CD4-positive, alpha-beta memory T cell (primary cell): ENCODE measurements at regions not wholly inside any gene's neighbourhood (a gene's known extent, or its start where the extent isn't known, plus 50 kb on each side); places are given as distances from the start of the nearest gene placed in this dataset.

Source experiments
- CTCF ChIA-PET: fragments of 350-600 bp; sonication (Branson Sonifier 250); formaldehyde crosslinking; loops from one replicate; lab custom pipeline; 2021; ENCODE audit warnings: inconsistent platforms; ENCODE audit not compliant: partially characterized antibody; lab: Charles Lee
- POLR2A ChIA-PET: fragments of 350-600 bp; sonication (Branson Sonifier 250); formaldehyde crosslinking; loops from one replicate; lab custom pipeline; 2021; ENCODE audit not compliant: partially characterized antibody; lab: Charles Lee
- DNase-seq, 5 donors: peaks; one replicate each; pipeline versions ENCODE4 v3.0.0 to v3.0.0-alpha.2; 2020 to 2022; ENCODE audit warnings: mixed read lengths in 1 of 5
- H3K27ac ChIP-seq: one replicate; pipeline ENCODE4 v1.7.0; 2013; ENCODE audit warnings: low read depth, low read length
- H3K27me3 ChIP-seq: 2 replicates; pipeline ENCODE4 v1.7.0; 2013; ENCODE audit warnings: mild to moderate bottlenecking, low read length, moderate library complexity; ENCODE audit not compliant: insufficient read depth
- H3K36me3 ChIP-seq: 2 replicates; pipeline ENCODE4 v1.7.0; 2013; ENCODE audit warnings: mild to moderate bottlenecking, low read length, moderate library complexity; ENCODE audit not compliant: insufficient read depth
- H3K4me1 ChIP-seq: 2 replicates; pipeline ENCODE4 v1.7.0; 2013; ENCODE audit warnings: mild to moderate bottlenecking, low read length, moderate library complexity; ENCODE audit not compliant: insufficient read depth
- H3K4me3 ChIP-seq, 2 donors: one replicate each; pipeline ENCODE4 v1.7.0; 2013; ENCODE audit warnings: low read length in 2 of 2, mild to moderate bottlenecking in 1 of 2
- H3K9me3 ChIP-seq, 2 donors: one replicate each; pipeline ENCODE4 v1.7.0; 2013; ENCODE audit warnings: low read length in 2 of 2, control low read depth in 1 of 2; ENCODE audit not compliant: control insufficient read depth in 1 of 2
- H3K27ac Mint-ChIP-seq, 7 donors: one replicate each; pipeline ENCODE4 v1.8.0; 2020 to 2021; ENCODE audit warnings: mixed read lengths in 7 of 7, mild to moderate bottlenecking in 6 of 7, inconsistent platforms in 3 of 7, moderate library complexity in 3 of 7
- H3K27me3 Mint-ChIP-seq, 2 donors: one replicate each; pipeline ENCODE4 v1.8.0; 2020 to 2021; ENCODE audit warnings: mixed read lengths in 2 of 2
- H3K36me3 Mint-ChIP-seq, 2 donors: one replicate each; pipeline ENCODE4 v1.8.0; 2020 to 2021; ENCODE audit warnings: mixed read lengths in 2 of 2, inconsistent platforms in 1 of 2, mild to moderate bottlenecking in 1 of 2
- H3K4me1 Mint-ChIP-seq, 4 donors: one replicate each; pipeline ENCODE4 v1.8.0; 2020 to 2021; ENCODE audit warnings: mixed read lengths in 4 of 4, mild to moderate bottlenecking in 1 of 4
- H3K4me3 Mint-ChIP-seq, 8 donors: one replicate each; pipeline ENCODE4 v1.8.0; 2020 to 2021; ENCODE audit warnings: mixed read lengths in 8 of 8, mild to moderate bottlenecking in 7 of 8, moderate library complexity in 6 of 8, inconsistent platforms in 3 of 8
- H3K9me3 Mint-ChIP-seq, 8 donors: one replicate each; pipeline ENCODE4 v1.8.0; 2020 to 2021; ENCODE audit warnings: mixed read lengths in 8 of 8, mild to moderate bottlenecking in 5 of 8, inconsistent platforms in 3 of 8, moderate library complexity in 1 of 8
- intact Hi-C: fragments of 100-400 bp; cut with micrococcal nuclease; formaldehyde crosslinking; loops from one replicate; pipeline ENCODE4 v1.15.1; 2023

GRCh38 chr2:47300609-47301276, 68.4 kb upstream of the EPCAM start:
- POLR2A ChIA-PET, result no interaction called here
- Histone ChIP-seq H3K27ac (no peak overlapping the region), H3K27me3 (no peaks in the 10 kb centered on the region), H3K4me1 (peaks cover 6% of the 10 kb centered on the region), H3K9me3 (no peaks in the 10 kb centered on the region), H3K4me3 (no peak overlapping the region), H3K36me3 (no peaks in the 10 kb centered on the region)
- CTCF ChIA-PET, result interaction anchor here (0.8 to 1.7 kb wide), 2 partner anchors 9 to 34 kb away, joined by 3 to 4 read pairs; no protein-coding TSS in a partner anchor
- Mint-ChIP-seq H3K36me3 (no peaks in the 10 kb centered on the region), H3K9me3 (peaks cover 0 to 2% (median 0%) of the 10 kb centered on the region in 8 donors), H3K27ac (no peak overlapping the region), H3K4me1 (peaks cover 6 to 13% (median 11%) of the 10 kb centered on the region in 4 donors), H3K27me3 (peaks cover 17 to 19% of the 10 kb centered on the region in 2 donors), H3K4me3 (peak overlapping the region in 1 of 8 donors; percentile 4)
- no peak for DNase-seq
- intact Hi-C loops, result no loop called here

DNA sequence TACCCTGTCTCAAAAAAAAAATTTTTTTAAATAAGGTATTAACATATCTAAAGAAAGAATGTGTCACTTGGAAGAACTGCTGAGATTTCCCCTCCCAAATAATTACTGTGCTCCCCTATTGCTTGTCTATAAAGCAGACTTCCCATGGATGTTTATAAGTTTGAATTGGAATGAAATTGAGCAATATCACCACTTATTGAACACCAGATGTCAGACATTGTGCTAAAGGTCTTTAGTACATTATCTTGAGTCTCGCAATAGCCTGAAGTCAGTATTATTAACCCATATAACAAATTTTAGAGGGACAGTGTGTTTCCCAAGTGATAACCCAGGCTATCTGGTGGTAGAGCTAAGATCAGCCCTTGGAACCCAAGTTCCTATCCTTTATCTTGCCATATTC, 69.0 kb upstream of the EPCAM start:
- peaks cover 6% of the 10 kb centered on the region for H3K4me1 ChIP-seq
- POLR2A ChIA-PET, result no interaction called here
- H3K27ac Mint-ChIP-seq, result no peak overlapping the region

DNA sequence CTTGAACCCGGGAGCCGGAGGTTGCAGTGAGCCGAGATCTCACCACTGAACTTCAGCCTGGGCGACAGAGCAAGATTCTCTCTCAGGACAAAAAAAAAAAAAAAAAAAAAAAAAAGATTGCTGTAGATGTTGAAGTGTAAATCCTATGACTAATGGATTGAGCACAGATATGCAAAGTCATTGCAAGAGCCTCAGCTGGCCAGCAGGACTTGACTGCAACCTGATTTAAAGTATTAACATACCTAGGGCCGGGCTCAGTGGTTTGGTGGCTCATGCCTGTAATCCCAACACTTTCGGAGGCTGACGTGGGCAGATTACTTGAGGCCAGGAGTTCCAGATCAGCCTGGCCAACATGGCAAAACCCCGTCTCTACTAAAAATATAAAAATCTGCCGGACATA, 69.6 kb upstream of the EPCAM start:
- H3K27ac Mint-ChIP-seq, result no peak overlapping the region
- CTCF ChIA-PET, result no interaction called here
- peaks cover 12 to 16% of the 10 kb centered on the region in 2 donors for H3K27me3 Mint-ChIP-seq
- Histone ChIP-seq H3K27me3 (no peaks in the 10 kb centered on the region), H3K27ac (no peak overlapping the region), H3K4me1 (peaks cover 6% of the 10 kb centered on the region), H3K9me3 (no peaks in the 10 kb centered on the region), H3K36me3 (no peaks in the 10 kb centered on the region), H3K4me3 (no peak overlapping the region)
- no peak for DNase-seq
- intact Hi-C loops, result no loop called here
- POLR2A ChIA-PET, result no interaction called here
- H3K36me3 Mint-ChIP-seq, result no peaks in the 10 kb centered on the region
- no peak overlapping the region for H3K4me3 Mint-ChIP-seq
- peaks cover 6 to 13% (median 11%) of the 10 kb centered on the region in 4 donors for H3K4me1 Mint-ChIP-seq
- H3K9me3 Mint-ChIP-seq, result no peaks in the 10 kb centered on the region

More for the DNA sequence above, 69.0 kb upstream of the EPCAM start:
- CTCF ChIA-PET, result interaction anchor here (1.7 kb wide), 1 partner anchor 8 kb away, joined by 4 read pairs; no protein-coding TSS in a partner anchor
- H3K4me3 ChIP-seq, result no peak overlapping the region
- no peak for DNase-seq
- Mint-ChIP-seq H3K9me3 (peaks cover 0 to under 1% (median 0%) of the 10 kb centered on the region in 8 donors), H3K36me3 (no peaks in the 10 kb centered on the region), H3K4me1 (peaks cover 6 to 13% (median 11%) of the 10 kb centered on the region in 4 donors), H3K27me3 (peaks cover 16 to 17% of the 10 kb centered on the region in 2 donors), H3K4me3 (no peak overlapping the region)
- H3K27me3 ChIP-seq, result no peaks in the 10 kb centered on the region
- intact Hi-C loops, result no loop called here
- H3K27ac ChIP-seq, result no peak overlapping the region
- no peaks in the 10 kb centered on the region for H3K9me3 ChIP-seq
- no peaks in the 10 kb centered on the region for H3K36me3 ChIP-seq

DNA sequence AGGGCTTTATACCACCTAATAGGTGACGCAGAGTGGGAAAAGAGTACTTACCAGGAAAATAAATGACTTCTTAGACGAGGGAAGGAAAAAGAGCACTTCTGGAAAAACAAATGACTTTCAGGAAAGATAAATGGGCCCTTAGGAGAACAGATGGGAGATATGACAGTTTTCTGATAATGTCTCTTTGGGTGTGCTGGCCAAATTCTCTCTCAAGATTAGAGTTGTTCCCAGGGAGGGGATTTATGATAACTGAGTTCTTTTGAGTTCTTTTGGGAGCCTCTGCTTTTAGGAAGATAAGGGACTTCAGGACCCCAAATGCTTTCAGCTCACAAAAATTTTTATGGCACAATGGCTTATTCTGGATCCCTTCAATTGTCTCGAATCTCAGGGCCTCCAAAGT, 70.3 kb upstream of the EPCAM start:
- no peak overlapping the region for H3K27ac ChIP-seq
- Mint-ChIP-seq H3K4me1 (peaks cover 6 to 13% (median 11%) of the 10 kb centered on the region in 4 donors), H3K36me3 (no peaks in the 10 kb centered on the region), H3K4me3 (no peak overlapping the region), H3K27me3 (peaks cover 12 to 19% of the 10 kb centered on the region in 2 donors), H3K9me3 (no peaks in the 10 kb centered on the region), H3K27ac (no peak overlapping the region)
- no peak overlapping the region for H3K4me3 ChIP-seq
- intact Hi-C loops, result no loop called here
- peaks cover 6% of the 10 kb centered on the region for H3K4me1 ChIP-seq
- ChIA-PET CTCF (no interaction called here), POLR2A (no interaction called here)
- no peak for DNase-seq
- H3K9me3 ChIP-seq, result no peaks in the 10 kb centered on the region
- H3K36me3 ChIP-seq, result no peaks in the 10 kb centered on the region
- H3K27me3 ChIP-seq, result no peaks in the 10 kb centered on the region

GRCh38 chr2:47297767-47298425, 71.2 kb upstream of the EPCAM start:
- H3K27me3 ChIP-seq, result no peaks in the 10 kb centered on the region
- H3K36me3 ChIP-seq, result no peaks in the 10 kb centered on the region
- CTCF ChIA-PET, result no interaction called here
- peaks cover 10 to 15% of the 10 kb centered on the region in 2 donors for H3K27me3 Mint-ChIP-seq
- intact Hi-C loops, result no loop called here
- no peaks in the 10 kb centered on the region for H3K36me3 Mint-ChIP-seq
- H3K4me1 Mint-ChIP-seq, result peaks cover 6 to 13% (median 11%) of the 10 kb centered on the region in 4 donors
- no peak for DNase-seq
- H3K27ac Mint-ChIP-seq, result no peak overlapping the region
- H3K4me3 Mint-ChIP-seq, result no peak overlapping the region
- H3K4me1 ChIP-seq, result peaks cover 6% of the 10 kb centered on the region
- no peaks in the 10 kb centered on the region for H3K9me3 ChIP-seq
- no peaks in the 10 kb centered on the region for H3K9me3 Mint-ChIP-seq
- POLR2A ChIA-PET, result no interaction called here
- H3K27ac ChIP-seq, result no peak overlapping the region
- no peak overlapping the region for H3K4me3 ChIP-seq

- Histone ChIP-seq H3K9me3 (no peaks in the 10 kb centered on the region), H3K4me3 (no peak overlapping the region), H3K36me3 (no peaks in the 10 kb centered on the region), H3K4me1 (peaks cover 6% of the 10 kb centered on the region), H3K27me3 (no peaks in the 10 kb centered on the region), H3K27ac (no peak overlapping the region)
- H3K27ac Mint-ChIP-seq, result no peak overlapping the region
- intact Hi-C loops, result no loop called here
- peaks cover 6 to 11% (median 9%) of the 10 kb centered on the region in 4 donors for H3K4me1 Mint-ChIP-seq
- H3K27me3 Mint-ChIP-seq, result peaks cover 5 to 10% of the 10 kb centered on the region in 2 donors
- CTCF ChIA-PET, result no interaction called here
- H3K36me3 Mint-ChIP-seq, result no peaks in the 10 kb centered on the region
- no peak overlapping the region for H3K4me3 Mint-ChIP-seq
- H3K9me3 Mint-ChIP-seq, result no peaks in the 10 kb centered on the region
- DNase-seq, result no peak
- POLR2A ChIA-PET, result no interaction called here
Measured at GRCh38 chr2:47295981-47296635, 73.0 kb upstream of the EPCAM start.
